ENCODE measurements at regions not wholly inside any gene's neighbourhood (a gene's known extent, or its start where the extent isn't known, plus 50 kb on each side); places are given as distances from the start of the nearest gene placed in this dataset.
"Not testable (repeated sequence)": the region's sequence is repeated elsewhere in the genome, so short reads cannot be mapped to it uniquely, and the experiment has no call there.

DNA sequence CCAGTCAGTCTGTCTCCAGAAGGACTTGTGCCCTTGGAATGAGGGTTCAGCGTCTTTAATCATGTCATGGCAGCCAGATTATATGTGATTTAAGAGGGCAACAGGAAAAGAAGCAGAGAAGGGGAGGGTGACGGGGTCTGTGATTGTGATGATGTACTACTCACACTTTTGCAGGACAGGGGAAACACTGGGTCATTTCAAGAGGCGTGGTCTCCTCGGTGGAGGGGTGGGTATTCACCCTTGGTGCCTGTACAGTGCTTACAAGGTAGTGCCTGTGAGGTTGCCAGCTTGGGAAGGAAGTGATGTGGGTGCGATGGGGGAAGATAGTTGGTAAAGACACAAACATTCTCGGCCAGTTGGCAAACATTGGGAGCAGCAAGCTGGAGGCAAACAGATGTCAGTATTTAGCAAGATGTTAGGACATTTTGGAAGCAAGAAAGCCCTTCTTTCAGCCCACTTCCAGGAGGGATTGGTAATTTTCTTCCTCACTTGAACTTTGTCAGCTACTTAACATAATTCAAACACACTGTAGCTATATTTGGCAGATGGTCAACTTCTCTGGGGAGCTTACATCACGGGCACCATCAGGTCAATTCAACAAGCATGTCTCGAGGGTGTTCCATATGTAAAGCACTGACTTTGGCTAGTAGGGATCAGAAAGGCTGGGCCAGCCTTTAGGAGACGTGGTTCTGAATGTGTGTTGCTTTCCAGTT is 71.4 kb upstream of the ROPN1 start:
- peaks cover 0 to 1% (median 0%) of the 10 kb centered on the region in 7 donors for H3K9me3 Mint-ChIP-seq
- no peaks in the 10 kb centered on the region for H3K4me1 ChIP-seq (ENCODE audit: control insufficient read depth in 1 of 2, insufficient read depth in 2 of 2, low read length in 2 of 2)
- TF ChIP-seq CTCF (IDR thresholded peaks at IDR 0.05), result no peak
- H3K9me3 ChIP-seq (replicated peaks in 1 of 2; ENCODE audit: control insufficient read depth in 1 of 2, insufficient read depth in 1 of 2, low read length in 2 of 2), result no peaks in the 10 kb centered on the region
- H3K79me2 ChIP-seq (ENCODE audit: insufficient read depth, low read length), result no peaks in the 10 kb centered on the region
- H3K27me3 ChIP-seq (ENCODE audit: control insufficient read depth in 2 of 2, insufficient read depth in 2 of 2, low read length in 2 of 2), result no peaks in the 10 kb centered on the region
- H3K4me1 Mint-ChIP-seq, result no peaks in the 10 kb centered on the region
- intact Hi-C loops (cut with micrococcal nuclease), result no loop called here
- H3K4me2 ChIP-seq (replicated peaks; ENCODE audit: extremely low read depth, low read length, poor library complexity, severe bottlenecking), result no peak overlapping the region
- H3K27me3 Mint-ChIP-seq (ENCODE audit: low read depth in 3 of 3), result peaks cover 0 to 8% (median 4%) of the 10 kb centered on the region in 3 donors
- no peaks in the 10 kb centered on the region for H3K36me3 ChIP-seq (replicated peaks in 1 of 2; ENCODE audit: control insufficient read depth in 1 of 2, insufficient read depth in 2 of 2, low read length in 2 of 2)
- H3K36me3 Mint-ChIP-seq, result no peaks in the 10 kb centered on the region
- WGBS (ENCODE audit: insufficient coverage), result 80% methylated on average over 5 of the region's 9 CpGs
- no peak for DNase-seq
- no peak overlapping the region for H3K9ac ChIP-seq (ENCODE audit: insufficient read depth, low read length, poor library complexity, severe bottlenecking)
- no peaks in the 10 kb centered on the region for H4K20me1 ChIP-seq (ENCODE audit: insufficient read depth, low read length)
- H3K4me3 Mint-ChIP-seq, result no peak overlapping the region
- no peak overlapping the region for H3K27ac Mint-ChIP-seq
- no peak overlapping the region for H3K27ac ChIP-seq (ENCODE audit: low read depth in 1 of 2, low read length in 2 of 2)
- no peak overlapping the region for H2AFZ ChIP-seq (ENCODE audit: insufficient read depth, low read depth, low read length, poor library complexity, severe bottlenecking)
- H3K4me3 ChIP-seq (replicated peaks in 1 of 3; ENCODE audit: low read depth in 2 of 3, low read length in 3 of 3), result no peak overlapping the region

DNA sequence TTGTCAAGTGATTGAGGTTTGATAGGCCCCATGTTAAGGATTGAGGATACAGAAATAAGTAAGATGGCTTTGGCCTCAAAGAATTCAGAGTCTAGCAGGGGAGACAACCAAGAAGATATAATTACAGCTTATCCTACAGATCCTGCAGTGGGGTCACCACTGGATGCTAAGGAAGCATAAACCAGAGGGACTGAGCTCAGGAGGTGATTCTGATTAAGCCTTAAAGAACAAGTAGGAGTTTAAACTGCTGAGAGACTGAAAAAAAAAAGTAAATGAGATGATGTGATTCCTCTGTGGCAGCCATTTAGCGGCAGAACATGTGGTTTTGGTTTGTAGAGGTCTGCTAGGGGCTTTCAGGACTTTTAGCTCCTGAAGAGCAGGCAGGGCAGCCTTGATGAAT is 72.1 kb upstream of the ROPN1 start:
- Histone ChIP-seq H3K9ac (ENCODE audit: insufficient read depth, low read length, poor library complexity, severe bottlenecking) (no peak overlapping the region), H3K4me1 (ENCODE audit: control insufficient read depth in 1 of 2, insufficient read depth in 2 of 2, low read length in 2 of 2) (no peaks in the 10 kb centered on the region), H3K79me2 (ENCODE audit: insufficient read depth, low read length) (no peaks in the 10 kb centered on the region), H3K36me3 (replicated peaks in 1 of 2; ENCODE audit: control insufficient read depth in 1 of 2, insufficient read depth in 2 of 2, low read length in 2 of 2) (no peaks in the 10 kb centered on the region), H4K20me1 (ENCODE audit: insufficient read depth, low read length) (no peaks in the 10 kb centered on the region), H3K4me2 (replicated peaks; ENCODE audit: extremely low read depth, low read length, poor library complexity, severe bottlenecking) (no peak overlapping the region), H3K27ac (ENCODE audit: low read depth in 1 of 2, low read length in 2 of 2) (no peak overlapping the region), H3K27me3 (ENCODE audit: control insufficient read depth in 2 of 2, insufficient read depth in 2 of 2, low read length in 2 of 2) (no peaks in the 10 kb centered on the region), H2AFZ (ENCODE audit: insufficient read depth, low read depth, low read length, poor library complexity, severe bottlenecking) (no peak overlapping the region), H3K4me3 (replicated peaks in 1 of 3; ENCODE audit: low read depth in 2 of 3, low read length in 3 of 3) (no peak overlapping the region), H3K9me3 (replicated peaks in 1 of 2; ENCODE audit: control insufficient read depth in 1 of 2, insufficient read depth in 1 of 2, low read length in 2 of 2) (no peaks in the 10 kb centered on the region)
- peaks cover 1 to 8% (median 4%) of the 10 kb centered on the region in 3 donors for H3K27me3 Mint-ChIP-seq (ENCODE audit: low read depth in 3 of 3)
- TF ChIP-seq CTCF (IDR thresholded peaks at IDR 0.05), result no peak
- H3K36me3 Mint-ChIP-seq, result no peaks in the 10 kb centered on the region
- intact Hi-C loops (cut with micrococcal nuclease), result no loop called here
- WGBS (ENCODE audit: insufficient coverage), result no CpG with 5 or more reads among the region's 1 CpG
- no peak overlapping the region for H3K27ac Mint-ChIP-seq
- no peak overlapping the region for H3K4me3 Mint-ChIP-seq
- H3K9me3 Mint-ChIP-seq, result peaks cover 0 to 3% (median 0%) of the 10 kb centered on the region in 7 donors
- H3K4me1 Mint-ChIP-seq, result no peaks in the 10 kb centered on the region
- no peak for DNase-seq

- H3K36me3 Mint-ChIP-seq; H3K36me3 ChIP-seq (replicated peaks in 1 of 2; ENCODE audit: control insufficient read depth in 1 of 2, insufficient read depth in 2 of 2, low read length in 2 of 2); H3K4me1 ChIP-seq (ENCODE audit: control insufficient read depth in 1 of 2, insufficient read depth in 2 of 2, low read length in 2 of 2); H3K4me2 ChIP-seq (replicated peaks; ENCODE audit: extremely low read depth, low read length, poor library complexity, severe bottlenecking); DNase-seq; H4K20me1 ChIP-seq (ENCODE audit: insufficient read depth, low read length); H2AFZ ChIP-seq (ENCODE audit: insufficient read depth, low read depth, low read length, poor library complexity, severe bottlenecking); H3K27ac Mint-ChIP-seq; intact Hi-C loops (cut with micrococcal nuclease); H3K4me3 ChIP-seq (replicated peaks in 1 of 3; ENCODE audit: low read depth in 2 of 3, low read length in 3 of 3); H3K79me2 ChIP-seq (ENCODE audit: insufficient read depth, low read length); H3K9ac ChIP-seq (ENCODE audit: insufficient read depth, low read length, poor library complexity, severe bottlenecking); H3K4me1 Mint-ChIP-seq; H3K9me3 ChIP-seq (replicated peaks in 1 of 2; ENCODE audit: control insufficient read depth in 1 of 2, insufficient read depth in 1 of 2, low read length in 2 of 2); H3K9me3 Mint-ChIP-seq; H3K27ac ChIP-seq (ENCODE audit: low read depth in 1 of 2, low read length in 2 of 2); H3K4me3 Mint-ChIP-seq; H3K27me3 Mint-ChIP-seq (ENCODE audit: low read depth in 3 of 3); H3K27me3 ChIP-seq (ENCODE audit: control insufficient read depth in 2 of 2, insufficient read depth in 2 of 2, low read length in 2 of 2): not testable (repeated sequence)
- WGBS (ENCODE audit: insufficient coverage), result 100% methylated on average over 1 of the region's 3 CpGs
These were observed 74.6 kb upstream of the ROPN1 start for GRCh38 chr3:124066543-124066942.

Measured in CD14-positive monocyte (primary cell).